B cell (primary cell): ENCODE measurements at regions not wholly inside any gene's neighbourhood (a gene's known extent, or its start where the extent isn't known, plus 50 kb on each side); places are given as distances from the start of the nearest gene placed in this dataset.

ENCODE experiments used
- CTCF ChIP-seq: fragments of 200-600 bp; IDR thresholded peaks from one replicate; pipeline ENCODE4 v1.8.0; 2022; ENCODE audit warnings: antibody characterized with exemption, mild to moderate bottlenecking
- EZH2 ChIP-seq: IDR thresholded peaks from 2 replicates; pipeline ENCODE4 v1.6.1; 2012; ENCODE audit warnings: borderline replicate concordance, low read depth, mild to moderate bottlenecking, moderate library complexity, low read length; ENCODE audit not compliant: insufficient read depth, poor library complexity, severe bottlenecking

- TF ChIP-seq EZH2 (no peak), CTCF (no peak)
These were observed 715.1 kb downstream of the TYW1 start for GRCh38 chr7:67711706-67712105.
